GM06990 (cell line): ENCODE measurements at regions not wholly inside any gene's neighbourhood (a gene's known extent, or its start where the extent isn't known, plus 50 kb on each side); places are given as distances from the start of the nearest gene placed in this dataset.

Source experiments
- DNase-seq: peaks from one replicate; pipeline ENCODE4 v3.0.0-alpha.2; 2011; ENCODE audit not compliant: insufficient read length; ENCODE audit errors: extremely low read depth
- H3K27me3 ChIP-seq: replicated peaks from 2 replicates; pipeline ENCODE4 v1.6.0; 2011; ENCODE audit warnings: low read length; ENCODE audit not compliant: control insufficient read depth, insufficient read depth
- H3K36me3 ChIP-seq: 2 replicates; pipeline ENCODE4 v1.5.1; 2011; ENCODE audit warnings: low read length; ENCODE audit not compliant: control insufficient read depth, insufficient read depth
- H3K4me3 ChIP-seq: replicated peaks from 2 replicates; pipeline ENCODE4 v1.5.1; 2011; ENCODE audit warnings: low read depth, mild to moderate bottlenecking, control low read depth, low read length
- CTCF ChIP-seq: IDR thresholded peaks from 2 replicates; pipeline ENCODE4 v1.5.1; 2011; ENCODE audit warnings: low read length, control low read depth, mild to moderate bottlenecking, inconsistent platforms; ENCODE audit not compliant: insufficient read depth, poor library complexity, severe bottlenecking

DNA sequence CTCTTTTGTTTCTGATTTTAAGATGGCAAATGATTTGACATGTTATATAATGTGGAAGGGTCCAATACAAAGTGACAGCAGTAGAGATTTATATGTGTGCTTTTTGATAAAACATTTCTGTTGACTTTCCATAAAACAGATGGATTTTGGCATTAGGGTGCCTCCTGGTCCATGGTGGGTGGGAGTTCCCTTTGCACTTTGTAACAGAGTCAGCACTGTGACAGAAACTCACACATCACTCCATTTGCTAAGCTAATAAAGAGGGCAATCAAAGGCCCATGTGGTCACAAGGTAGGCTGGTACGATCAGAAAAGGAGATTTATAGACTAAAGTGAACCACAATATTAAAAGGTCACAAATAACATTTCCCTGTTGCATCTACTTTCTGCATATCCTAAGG, 93.3 kb upstream of the NT5C1B start:
- no peaks in the 10 kb centered on the region for H3K27me3 ChIP-seq
- H3K4me3 ChIP-seq: no peak overlapping the region
- DNase-seq: no peak
- TF ChIP-seq CTCF: no peak
- H3K36me3 ChIP-seq: no peaks in the 10 kb centered on the region

GRCh38 chr2:18677280-18677679, 87.9 kb upstream of the NT5C1B start:
- DNase-seq: no peak
- Histone ChIP-seq H3K27me3 (no peaks in the 10 kb centered on the region), H3K4me3 (no peak overlapping the region), H3K36me3 (no peaks in the 10 kb centered on the region)
- no peak for TF ChIP-seq CTCF

DNA sequence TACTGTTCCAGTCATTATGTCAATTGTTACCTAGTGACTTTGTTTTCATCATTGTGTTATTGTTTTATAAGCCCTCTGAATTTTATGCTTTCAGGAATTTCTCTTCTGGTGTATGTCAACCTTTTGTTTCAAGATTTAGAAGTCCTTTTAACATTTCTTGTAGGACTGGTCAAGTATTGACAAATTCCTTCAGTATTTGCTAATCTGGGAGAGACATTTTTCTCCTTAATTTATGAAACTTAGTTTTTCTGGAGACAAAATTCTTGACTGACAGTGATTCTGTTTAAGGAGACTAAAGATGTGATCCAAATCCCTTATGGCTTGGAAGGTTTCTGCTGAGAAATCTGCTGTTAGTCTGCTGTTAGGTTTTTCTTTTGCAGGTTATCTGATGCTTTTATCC, 84.9 kb upstream of the NT5C1B start:
- Histone ChIP-seq H3K27me3 (no peaks in the 10 kb centered on the region), H3K4me3 (no peak overlapping the region), H3K36me3 (no peaks in the 10 kb centered on the region)
- no peak for TF ChIP-seq CTCF
- DNase-seq: no peak

DNA sequence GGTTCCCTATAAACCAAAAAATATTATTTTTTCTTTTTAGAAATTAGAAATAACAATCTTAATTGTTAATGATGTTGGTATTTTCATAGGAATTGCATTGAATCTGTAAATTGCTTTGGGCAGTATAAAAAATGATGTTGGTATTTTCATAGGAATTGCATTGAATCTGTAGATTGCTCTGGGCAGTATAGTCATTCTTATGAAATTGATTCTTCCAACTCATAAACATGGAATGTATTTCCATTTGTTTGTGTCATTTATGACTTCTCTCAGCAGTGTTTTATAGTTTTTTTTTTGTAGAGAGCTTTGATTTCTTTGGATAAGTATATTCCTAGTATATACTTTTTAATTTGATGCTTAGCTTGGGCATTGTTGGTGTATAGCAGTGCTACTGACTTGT, 82.0 kb upstream of the NT5C1B start:
- no peak for TF ChIP-seq CTCF

GRCh38 chr2:18668221-18668620, 78.9 kb upstream of the NT5C1B start:
- H3K27me3 ChIP-seq: no peaks in the 10 kb centered on the region
- H3K4me3 ChIP-seq: no peak overlapping the region
- no peak for DNase-seq
- H3K36me3 ChIP-seq: no peaks in the 10 kb centered on the region
- no peak for TF ChIP-seq CTCF

More for the DNA sequence above, 82.0 kb upstream of the NT5C1B start:
- no peak overlapping the region for H3K4me3 ChIP-seq
- H3K27me3 ChIP-seq: no peaks in the 10 kb centered on the region
- H3K36me3 ChIP-seq: no peaks in the 10 kb centered on the region
- no peak for DNase-seq

GRCh38 chr2:18664421-18664820, 75.1 kb upstream of the NT5C1B start:
- Histone ChIP-seq H3K27me3 (no peaks in the 10 kb centered on the region), H3K4me3 (no peak overlapping the region), H3K36me3 (no peaks in the 10 kb centered on the region)
- no peak for TF ChIP-seq CTCF
- DNase-seq: no peak
